Spleen (tissue), 11 donors: ENCODE measurements at regions not wholly inside any gene's neighbourhood (a gene's known extent, or its start where the extent isn't known, plus 50 kb on each side); places are given as distances from the start of the nearest gene placed in this dataset.
A peak's percentile ranks its signal among the peaks of the same experiment; 100 is the strongest.

Source experiments
- DNase-seq: peaks from one replicate; pipeline ENCODE4 v3.0.0-alpha.2; 2020
- H3K27ac ChIP-seq, 8 donors: fragments of 200-600 bp; sonication (generic) in 7 of 8; 1 replicate in 4 of 8; 2 replicates in 4 of 8; pipeline versions ENCODE4 v1.5.0 to v1.8.0; 2016 to 2021; ENCODE audit warnings: inconsistent platforms in 4 of 8, mild to moderate bottlenecking in 4 of 8, moderate library complexity in 1 of 8
- H3K27me3 ChIP-seq, 7 donors: fragments of 200-600 bp; sonication (generic) in 6 of 7; replicated peaks in 1 of 7; 1 replicate in 4 of 7; 2 replicates in 3 of 7; pipeline versions ENCODE4 v1.5.0 to v1.8.0; 2016 to 2021; ENCODE audit warnings: inconsistent platforms in 3 of 7, mild to moderate bottlenecking in 1 of 7
- H3K36me3 ChIP-seq, 6 donors: fragments of 200-600 bp; sonication (generic) in 5 of 6; 1 replicate in 4 of 6; 2 replicates in 2 of 6; pipeline versions ENCODE4 v1.5.0 to v1.8.0; 2016 to 2021; ENCODE audit warnings: inconsistent platforms in 2 of 6
- H3K4me1 ChIP-seq, 6 donors: fragments of 200-600 bp; sonication (generic) in 5 of 6; 1 replicate in 3 of 6; 2 replicates in 3 of 6; pipeline versions ENCODE4 v1.5.0 to v1.8.0; 2016 to 2021; ENCODE audit warnings: inconsistent platforms in 3 of 6
- H3K4me3 ChIP-seq, 8 donors: fragments of 200-600 bp; sonication (generic) in 7 of 8; 1 replicate in 4 of 8; 2 replicates in 4 of 8; pipeline versions ENCODE4 v1.5.0 to v1.8.0; 2016 to 2021; ENCODE audit warnings: inconsistent platforms in 4 of 8, mild to moderate bottlenecking in 4 of 8, moderate library complexity in 2 of 8
- H3K9me3 ChIP-seq, 8 donors: fragments of 200-600 bp; sonication (generic) in 7 of 8; 1 replicate in 4 of 8; 2 replicates in 4 of 8; pipeline versions ENCODE4 v1.5.0 to v1.8.0; 2016 to 2021; ENCODE audit warnings: inconsistent platforms in 4 of 8
- CTCF ChIP-seq, 11 experiments: fragments of 200-600 bp in 7 of 11; fragments of 450-650 bp in 4 of 11; sonication (generic) in 4 of 11; IDR thresholded peaks in 8 of 11; conservative IDR thresholded peaks in 3 of 11; 1 replicate in 7 of 11; 2 replicates in 4 of 11; pipeline versions ENCODE4 v1.4.0 to v1.8.0; 2016 to 2021; ENCODE audit warnings: antibody characterized with exemption in 11 of 11, inconsistent platforms in 4 of 11, mild to moderate bottlenecking in 1 of 11
- POLR2A ChIP-seq, 3 donors: fragments of 450-650 bp; IDR thresholded peaks; one replicate each; pipeline ENCODE4 v1.5.1; 2017; ENCODE audit warnings: antibody characterized with exemption in 3 of 3, mild to moderate bottlenecking in 1 of 3
- POLR2AphosphoS5 ChIP-seq, 3 donors: sonication (generic); formaldehyde crosslinking; IDR thresholded peaks; one replicate each; pipeline ENCODE4 v1.5.1; 2017; ENCODE audit warnings: antibody characterized with exemption in 3 of 3
- whole genome bisulfite sequencing, 5 donors: extraction: QIAGEN DNeasy Blood & Tissue Kit in 3 of 5; methylation state at CpG; one replicate each; pipeline versions ENCODE4 v1.1.5 to v1.1.7; 2013 to 2018; 5-methylcytosine and 5-hydroxymethylcytosine counted together
- intact Hi-C: fragments of 100-400 bp; cut with DNase I; formaldehyde crosslinking; loops from one replicate; pipeline ENCODE4 v1.15.0; 2023; ENCODE audit warnings: low total_unique reads
- donor health status: healthy with polysubstance abuse.
- donor health status: DM: no; HTN: no; CAD: no; lungs with moderate emphysema.
- donor health status: DM: no; HTN: no; CAD: no.
- donor health status: Bipolar disorder and iron deficiency.
- donor health status: healthy.
- donor health status: DM: no; HTN: no; CAD: no.
- donor health status: DM: yes; HTN: yes; CAD: no.

GRCh38 chr9:84173961-84174360 lies 166.6 kb downstream of the SLC28A3 start:
- intact Hi-C loops, result loop anchor here (10.0 kb wide), 3 partner anchors 61 to 239 kb away; no protein-coding TSS in a partner anchor
- WGBS, 5 donors, result 89 to 98% (median 93%) methylated on average over 2 of the region's 2 CpGs
- no peak for DNase-seq
- Histone ChIP-seq H3K27me3 (no peaks in the 10 kb centered on the region), H3K27ac (no peak overlapping the region), H3K9me3 (no peaks in the 10 kb centered on the region), H3K4me3 (no peak overlapping the region), H3K36me3 (no peaks in the 10 kb centered on the region), H3K4me1 (peaks cover 0 to 13% (median 3%) of the 10 kb centered on the region in 6 donors)
- TF ChIP-seq POLR2A (IDR thresholded peaks at IDR 0.05), result no peak
- TF ChIP-seq CTCF (IDR thresholded peaks at IDR 0.05 in 8 of 11, conservative IDR thresholded peaks at IDR 0.05 in 3 of 11), result no peak
- no peak for TF ChIP-seq POLR2AphosphoS5 (IDR thresholded peaks at IDR 0.05)

GRCh38 chr9:84174486-84174885 lies 166.1 kb downstream of the SLC28A3 start:
- no peak overlapping the region for H3K27ac ChIP-seq
- intact Hi-C loops, result loop anchor here (10.0 kb wide), 3 partner anchors 60 to 240 kb away; no protein-coding TSS in a partner anchor
- no peaks in the 10 kb centered on the region for H3K9me3 ChIP-seq
- no peak for DNase-seq
- TF ChIP-seq POLR2AphosphoS5 (IDR thresholded peaks at IDR 0.05) (no peak), POLR2A (IDR thresholded peaks at IDR 0.05) (no peak), CTCF (IDR thresholded peaks at IDR 0.05 in 8 of 11, conservative IDR thresholded peaks at IDR 0.05 in 3 of 11) (no peak)
- no peak overlapping the region for H3K4me3 ChIP-seq
- 45 to 92% (median 58%) methylated on average over 1 of the region's 1 CpG for WGBS, 5 donors
- H3K36me3 ChIP-seq, result no peaks in the 10 kb centered on the region
- no peaks in the 10 kb centered on the region for H3K27me3 ChIP-seq
- peaks cover 0 to 13% (median 3%) of the 10 kb centered on the region in 6 donors for H3K4me1 ChIP-seq

- intact Hi-C loops, result loop anchor here (10.0 kb wide), 3 partner anchors 57 to 243 kb away; no protein-coding TSS in a partner anchor
- Histone ChIP-seq H3K27ac (peak overlapping the region in 1 of 8 donors; percentile 12), H3K4me3 (no peak overlapping the region), H3K4me1 (peaks cover 0 to 17% (median 3%) of the 10 kb centered on the region in 6 donors), H3K36me3 (no peaks in the 10 kb centered on the region), H3K9me3 (no peaks in the 10 kb centered on the region), H3K27me3 (peaks cover 0 to 5% (median 0%) of the 10 kb centered on the region in 7 donors)
- TF ChIP-seq POLR2AphosphoS5 (IDR thresholded peaks at IDR 0.05), result no peak
- no peak for TF ChIP-seq CTCF (IDR thresholded peaks at IDR 0.05 in 8 of 11, conservative IDR thresholded peaks at IDR 0.05 in 3 of 11)
- no peak for TF ChIP-seq POLR2A (IDR thresholded peaks at IDR 0.05)
- WGBS, 5 donors, result 71 to 93% (median 83%) methylated on average over 3 of the region's 3 CpGs
- no peak for DNase-seq
Observed at GRCh38 chr9:84177407-84177806, 163.2 kb downstream of the SLC28A3 start.

- H3K27me3 ChIP-seq, result peaks cover 0 to 8% (median 0%) of the 10 kb centered on the region in 7 donors
- no peaks in the 10 kb centered on the region for H3K36me3 ChIP-seq
- WGBS, 5 donors, result 66 to 90% (median 85%) methylated on average over 5 of the region's 5 CpGs
- H3K4me1 ChIP-seq, result peaks cover 0 to 15% (median 3%) of the 10 kb centered on the region in 6 donors
- intact Hi-C loops, result loop anchor here (10.0 kb wide), 3 partner anchors 55 to 245 kb away; no protein-coding TSS in a partner anchor
- H3K27ac ChIP-seq, result no peak overlapping the region
- H3K9me3 ChIP-seq, result no peaks in the 10 kb centered on the region
- TF ChIP-seq POLR2AphosphoS5 (IDR thresholded peaks at IDR 0.05), result no peak
- TF ChIP-seq CTCF (IDR thresholded peaks at IDR 0.05 in 8 of 11, conservative IDR thresholded peaks at IDR 0.05 in 3 of 11), result no peak
- no peak for TF ChIP-seq POLR2A (IDR thresholded peaks at IDR 0.05)
- H3K4me3 ChIP-seq, result no peak overlapping the region
- DNase-seq, result no peak
Observed at GRCh38 chr9:84179531-84179930, 161.0 kb downstream of the SLC28A3 start.
